Nephron progenitor cell (in vitro differentiated cells): ENCODE measurements at regions not wholly inside any gene's neighbourhood (a gene's known extent, or its start where the extent isn't known, plus 50 kb on each side); places are given as distances from the start of the nearest gene placed in this dataset.
A peak's percentile ranks its signal among the peaks of the same experiment; 100 is the strongest.

Experiments
- DNase-seq: peaks from one replicate; pipeline ENCODE4 v3.0.0; 2021
- H3K27ac Mint-ChIP-seq: 2 replicates; pipeline ENCODE4 v1.8.0; 2021; ENCODE audit warnings: mild to moderate bottlenecking, moderate library complexity, mixed read lengths
- H3K27me3 Mint-ChIP-seq: 2 replicates; pipeline ENCODE4 v1.8.0; 2021; ENCODE audit warnings: mild to moderate bottlenecking, low read depth, mixed read lengths; ENCODE audit not compliant: poor library complexity
- H3K36me3 Mint-ChIP-seq: 2 replicates; pipeline ENCODE4 v1.8.0; 2021; ENCODE audit warnings: low read depth, mixed read lengths
- H3K4me1 Mint-ChIP-seq: 2 replicates; pipeline ENCODE4 v1.8.0; 2021; ENCODE audit warnings: mixed read lengths
- H3K4me3 Mint-ChIP-seq: 2 replicates; pipeline ENCODE4 v1.8.0; 2021; ENCODE audit warnings: mild to moderate bottlenecking, moderate library complexity, mixed read lengths
- H3K9me3 Mint-ChIP-seq: 2 replicates; pipeline ENCODE4 v1.8.0; 2021; ENCODE audit warnings: mild to moderate bottlenecking, moderate library complexity, mixed read lengths
- TF ChIP-seq, protein P1 (sequence below): fragments of 200-600 bp; sonication (generic); IDR thresholded peaks from 2 replicates; pipeline ENCODE4 v1.5.0; 2021; ENCODE audit warnings: antibody characterized with exemption

GRCh38 chr4:32189130-32189529 lies 1469.0 kb downstream of the PCDH7 start:
- Mint-ChIP-seq H3K27me3 (no peaks in the 10 kb centered on the region), H3K9me3 (no peaks in the 10 kb centered on the region), H3K4me3 (no peak overlapping the region), H3K36me3 (no peaks in the 10 kb centered on the region), H3K4me1 (no peaks in the 10 kb centered on the region), H3K27ac (no peak overlapping the region)
- DNase-seq = peak; percentile 3
- TF ChIP-seq, protein P1, sequence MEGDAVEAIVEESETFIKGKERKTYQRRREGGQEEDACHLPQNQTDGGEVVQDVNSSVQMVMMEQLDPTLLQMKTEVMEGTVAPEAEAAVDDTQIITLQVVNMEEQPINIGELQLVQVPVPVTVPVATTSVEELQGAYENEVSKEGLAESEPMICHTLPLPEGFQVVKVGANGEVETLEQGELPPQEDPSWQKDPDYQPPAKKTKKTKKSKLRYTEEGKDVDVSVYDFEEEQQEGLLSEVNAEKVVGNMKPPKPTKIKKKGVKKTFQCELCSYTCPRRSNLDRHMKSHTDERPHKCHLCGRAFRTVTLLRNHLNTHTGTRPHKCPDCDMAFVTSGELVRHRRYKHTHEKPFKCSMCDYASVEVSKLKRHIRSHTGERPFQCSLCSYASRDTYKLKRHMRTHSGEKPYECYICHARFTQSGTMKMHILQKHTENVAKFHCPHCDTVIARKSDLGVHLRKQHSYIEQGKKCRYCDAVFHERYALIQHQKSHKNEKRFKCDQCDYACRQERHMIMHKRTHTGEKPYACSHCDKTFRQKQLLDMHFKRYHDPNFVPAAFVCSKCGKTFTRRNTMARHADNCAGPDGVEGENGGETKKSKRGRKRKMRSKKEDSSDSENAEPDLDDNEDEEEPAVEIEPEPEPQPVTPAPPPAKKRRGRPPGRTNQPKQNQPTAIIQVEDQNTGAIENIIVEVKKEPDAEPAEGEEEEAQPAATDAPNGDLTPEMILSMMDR = no peak

GRCh38 chr4:32189788-32190187 lies 1469.6 kb downstream of the PCDH7 start:
- Mint-ChIP-seq H3K4me1 (no peaks in the 10 kb centered on the region), H3K9me3 (no peaks in the 10 kb centered on the region), H3K27ac (no peak overlapping the region), H3K4me3 (no peak overlapping the region), H3K27me3 (no peaks in the 10 kb centered on the region), H3K36me3 (no peaks in the 10 kb centered on the region)
- TF ChIP-seq, protein P1 = no peak
- no peak for DNase-seq

- H3K4me3 Mint-ChIP-seq = no peak overlapping the region
- peaks cover 4% of the 10 kb centered on the region for H3K4me1 Mint-ChIP-seq
- DNase-seq = no peak
- TF ChIP-seq, protein P1 = no peak
- no peaks in the 10 kb centered on the region for H3K36me3 Mint-ChIP-seq
- no peak overlapping the region for H3K27ac Mint-ChIP-seq
- peaks cover 7% of the 10 kb centered on the region for H3K9me3 Mint-ChIP-seq
- no peaks in the 10 kb centered on the region for H3K27me3 Mint-ChIP-seq
Measured at GRCh38 chr4:32191961-32192360, 1471.8 kb downstream of the PCDH7 start.

DNA sequence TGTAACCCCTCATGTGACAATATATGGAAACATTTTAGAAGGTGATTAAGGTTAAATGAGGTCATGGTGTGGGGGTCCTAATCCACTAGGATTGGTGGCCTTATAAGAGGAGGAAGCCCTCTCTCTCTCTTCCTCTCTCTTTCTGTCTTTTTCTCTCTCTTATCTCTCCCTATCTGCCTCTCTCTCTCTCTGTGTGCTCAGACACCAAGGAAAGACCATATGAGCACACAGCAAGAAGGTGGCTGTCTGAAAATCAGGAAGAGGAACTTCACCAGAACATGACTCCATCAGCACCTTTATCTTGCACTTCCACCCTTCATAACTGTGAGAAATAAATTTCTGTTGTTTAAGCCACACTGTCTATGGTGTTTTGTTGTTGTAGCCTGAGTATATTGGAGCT lies 1472.2 kb downstream of the PCDH7 start:
- Mint-ChIP-seq H3K4me3 (no peak overlapping the region), H3K27ac (no peak overlapping the region), H3K4me1 (peaks cover 7% of the 10 kb centered on the region), H3K36me3 (no peaks in the 10 kb centered on the region), H3K9me3 (peaks cover 8% of the 10 kb centered on the region), H3K27me3 (no peaks in the 10 kb centered on the region)
- TF ChIP-seq, protein P1 = no peak
- no peak for DNase-seq

GRCh38 chr4:32192991-32193390 lies 1472.8 kb downstream of the PCDH7 start:
- Mint-ChIP-seq H3K27me3 (no peaks in the 10 kb centered on the region), H3K9me3 (peaks cover 8% of the 10 kb centered on the region), H3K27ac (no peak overlapping the region), H3K4me3 (no peak overlapping the region), H3K36me3 (no peaks in the 10 kb centered on the region), H3K4me1 (peaks cover 7% of the 10 kb centered on the region)
- no peak for DNase-seq
- TF ChIP-seq, protein P1 = no peak

DNA sequence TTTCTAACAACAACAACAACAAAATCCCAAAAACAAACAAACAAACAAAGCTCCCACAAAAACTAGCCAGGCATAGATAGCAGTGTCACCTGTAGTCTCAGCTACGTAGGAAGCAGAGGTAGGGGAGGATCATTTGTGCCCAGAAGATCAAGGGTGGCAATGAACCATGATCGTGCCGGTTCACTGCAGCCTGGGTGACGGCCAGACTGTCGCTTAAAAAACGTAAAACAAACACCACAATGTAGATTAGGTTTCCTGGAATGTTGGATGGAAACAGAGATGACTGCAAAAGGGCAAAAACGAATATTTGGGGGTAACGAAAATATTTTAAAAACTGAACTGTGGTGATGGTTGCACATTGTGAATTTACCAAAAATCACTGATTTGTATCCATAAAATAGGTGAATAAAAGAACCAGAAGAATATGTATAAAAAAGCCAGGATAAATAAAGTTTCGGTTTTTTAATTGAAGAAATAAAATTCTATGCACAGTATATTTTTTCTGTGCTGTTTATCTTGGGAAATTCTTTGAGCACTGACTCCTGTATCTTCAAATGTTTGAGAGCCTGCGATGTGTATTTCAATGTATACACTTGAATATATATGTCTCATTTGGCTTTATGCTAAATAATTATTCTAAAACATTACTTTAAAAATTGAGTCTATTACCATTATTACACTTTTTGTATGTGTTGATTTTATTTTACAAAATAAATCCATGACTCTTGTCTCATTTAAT lies 1477.0 kb downstream of the PCDH7 start:
- Mint-ChIP-seq H3K36me3 (no peaks in the 10 kb centered on the region), H3K27me3 (no peaks in the 10 kb centered on the region), H3K4me3 (no peak overlapping the region), H3K4me1 (peaks cover 7% of the 10 kb centered on the region), H3K27ac (peak overlapping the region; percentile 87), H3K9me3 (peaks cover 8% of the 10 kb centered on the region)
- TF ChIP-seq, protein P1 = no peak
- peak; percentile 15 for DNase-seq
